ENCODE measurements at regions not wholly inside any gene's neighbourhood (a gene's known extent, or its start where the extent isn't known, plus 50 kb on each side); places are given as distances from the start of the nearest gene placed in this dataset.

DNA sequence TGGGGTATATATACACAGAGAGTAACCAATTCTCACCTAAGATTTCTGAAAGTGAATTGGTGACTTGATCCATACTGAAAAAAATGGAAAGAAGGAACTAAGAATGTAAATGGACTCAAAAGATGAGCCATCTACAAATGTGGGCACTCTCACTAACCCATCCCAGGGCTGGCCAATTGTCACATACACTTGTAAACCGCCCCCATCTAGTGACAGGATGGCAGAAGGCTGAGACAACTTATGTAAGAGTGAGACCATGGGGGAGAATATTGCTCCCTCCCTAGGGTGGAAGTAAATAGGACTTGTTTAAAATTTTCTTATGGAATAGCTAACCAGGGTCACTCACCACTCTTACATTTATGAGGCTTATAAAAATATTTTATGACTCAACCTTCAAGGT lies 377.1 kb upstream of the ISX start:
- TF ChIP-seq POLR2A (IDR thresholded peaks at IDR 0.05; ENCODE audit: low read depth, low read length): no peak
- no peak for TF ChIP-seq POLR2AphosphoS5 (IDR thresholded peaks at IDR 0.05; ENCODE audit: low read depth, low read length)
- no peak for TF ChIP-seq TAF1 (IDR thresholded peaks at IDR 0.05; ENCODE audit: borderline replicate concordance, low read depth, low read length)

Measured in GM12892 (cell line).